ENCODE measurements at regions not wholly inside any gene's neighbourhood (a gene's known extent, or its start where the extent isn't known, plus 50 kb on each side); places are given as distances from the start of the nearest gene placed in this dataset.
"Not testable (repeated sequence)": the region's sequence is repeated elsewhere in the genome, so short reads cannot be mapped to it uniquely, and the experiment has no call there.

GRCh38 chrX:116756958-116757357 lies 294.2 kb upstream of the CT83 start:
- DNase-seq: no peak
- no peaks in the 10 kb centered on the region for H4K20me1 ChIP-seq (ENCODE audit: insufficient read depth, low read depth, low read length)

GRCh38 chrX:116749943-116750342 lies 287.2 kb upstream of the CT83 start:
- no peaks in the 10 kb centered on the region for H3K27me3 ChIP-seq (ENCODE audit: low read length)
- no peaks in the 10 kb centered on the region for H3K4me1 ChIP-seq (ENCODE audit: low read length)
- no peak overlapping the region for H3K4me2 ChIP-seq (ENCODE audit: low read depth, low read length, poor library complexity, severe bottlenecking)
- no peak overlapping the region for H3K4me3 ChIP-seq (ENCODE audit: low read length)
- no peak overlapping the region for H3K9ac ChIP-seq (ENCODE audit: low read length)
- DNase-seq: no peak
- no peaks in the 10 kb centered on the region for H4K20me1 ChIP-seq (ENCODE audit: insufficient read depth, low read depth, low read length)
- H3K79me2 ChIP-seq (ENCODE audit: low read length): no peaks in the 10 kb centered on the region
- H3K36me3 ChIP-seq (ENCODE audit: insufficient read depth, low read length): no peaks in the 10 kb centered on the region
- H3K9me2 ChIP-seq (replicated peaks; ENCODE audit: insufficient read depth, low read length): no peaks in the 10 kb centered on the region
- no peak overlapping the region for H2AFZ ChIP-seq (ENCODE audit: low read length)
- H3K9me3 ChIP-seq (ENCODE audit: low read length): no peaks in the 10 kb centered on the region
- no peak overlapping the region for H3K27ac ChIP-seq (ENCODE audit: low read length)

More at GRCh38 chrX:116756958-116757357, 294.2 kb upstream of the CT83 start:
- Histone ChIP-seq H3K27me3 (ENCODE audit: low read length) (no peaks in the 10 kb centered on the region), H3K9me3 (ENCODE audit: low read length) (no peaks in the 10 kb centered on the region; the same call in 1 of the 2 replicates), H3K9ac (ENCODE audit: low read length) (no peak overlapping the region), H3K9me2 (replicated peaks; ENCODE audit: insufficient read depth, low read length) (no peaks in the 10 kb centered on the region), H3K27ac (ENCODE audit: low read length) (no peak overlapping the region), H2AFZ (ENCODE audit: low read length) (no peak overlapping the region), H3K4me1 (ENCODE audit: low read length) (no peaks in the 10 kb centered on the region), H3K79me2 (ENCODE audit: low read length) (no peaks in the 10 kb centered on the region), H3K4me2 (ENCODE audit: low read depth, low read length, poor library complexity, severe bottlenecking) (no peak overlapping the region), H3K4me3 (ENCODE audit: low read length) (no peak overlapping the region), H3K36me3 (ENCODE audit: insufficient read depth, low read length) (no peaks in the 10 kb centered on the region)

- Histone ChIP-seq H3K79me2 (ENCODE audit: low read length) (no peaks in the 10 kb centered on the region), H3K27me3 (ENCODE audit: low read length) (no peaks in the 10 kb centered on the region), H3K4me3 (ENCODE audit: low read length) (no peak overlapping the region), H3K27ac (ENCODE audit: low read length) (no peak overlapping the region), H3K4me2 (ENCODE audit: low read depth, low read length, poor library complexity, severe bottlenecking) (no peak overlapping the region), H4K20me1 (ENCODE audit: insufficient read depth, low read depth, low read length) (no peaks in the 10 kb centered on the region), H3K9ac (ENCODE audit: low read length) (no peak overlapping the region), H3K9me2 (replicated peaks; ENCODE audit: insufficient read depth, low read length) (no peaks in the 10 kb centered on the region), H3K36me3 (ENCODE audit: insufficient read depth, low read length) (no peaks in the 10 kb centered on the region), H3K9me3 (ENCODE audit: low read length) (no peaks in the 10 kb centered on the region), H2AFZ (ENCODE audit: low read length) (no peak overlapping the region), H3K4me1 (ENCODE audit: low read length) (no peaks in the 10 kb centered on the region)
- DNase-seq: no peak
Observed at GRCh38 chrX:116732214-116732613, 269.4 kb upstream of the CT83 start.

- DNase-seq: no peak
- Histone ChIP-seq H3K9me2 (replicated peaks; ENCODE audit: insufficient read depth, low read length) (no peaks in the 10 kb centered on the region), H3K4me2 (ENCODE audit: low read depth, low read length, poor library complexity, severe bottlenecking) (no peak overlapping the region), H3K4me1 (ENCODE audit: low read length) (no peaks in the 10 kb centered on the region), H3K36me3 (ENCODE audit: insufficient read depth, low read length) (no peaks in the 10 kb centered on the region), H3K9me3 (ENCODE audit: low read length) (no peaks in the 10 kb centered on the region), H3K79me2 (ENCODE audit: low read length) (no peaks in the 10 kb centered on the region), H3K27ac (ENCODE audit: low read length) (no peak overlapping the region), H3K27me3 (ENCODE audit: low read length) (no peaks in the 10 kb centered on the region), H3K9ac (ENCODE audit: low read length) (no peak overlapping the region), H3K4me3 (ENCODE audit: low read length) (no peak overlapping the region), H2AFZ (ENCODE audit: low read length) (no peak overlapping the region), H4K20me1 (ENCODE audit: insufficient read depth, low read depth, low read length) (no peaks in the 10 kb centered on the region)
Observed at GRCh38 chrX:116726806-116727205, 264.0 kb upstream of the CT83 start.

GRCh38 chrX:116694046-116694445 lies 231.3 kb upstream of the CT83 start:
- H3K79me2 ChIP-seq (ENCODE audit: low read length): no peaks in the 10 kb centered on the region
- no peak overlapping the region for H3K27ac ChIP-seq (ENCODE audit: low read length)
- H4K20me1 ChIP-seq (ENCODE audit: insufficient read depth, low read depth, low read length): no peaks in the 10 kb centered on the region
- H3K9ac ChIP-seq (ENCODE audit: low read length): no peak overlapping the region
- H3K4me3 ChIP-seq (ENCODE audit: low read length): no peak overlapping the region
- no peak overlapping the region for H2AFZ ChIP-seq (ENCODE audit: low read length)
- H3K36me3 ChIP-seq (ENCODE audit: insufficient read depth, low read length): no peaks in the 10 kb centered on the region
- H3K27me3 ChIP-seq (ENCODE audit: low read length): no peaks in the 10 kb centered on the region
- no peak for DNase-seq
- no peak overlapping the region for H3K4me2 ChIP-seq (ENCODE audit: low read depth, low read length, poor library complexity, severe bottlenecking)
- no peaks in the 10 kb centered on the region for H3K4me1 ChIP-seq (ENCODE audit: low read length)
- H3K9me2 ChIP-seq (replicated peaks; ENCODE audit: insufficient read depth, low read length): no peaks in the 10 kb centered on the region
- no peaks in the 10 kb centered on the region for H3K9me3 ChIP-seq (ENCODE audit: low read length)

- H3K4me2 ChIP-seq (ENCODE audit: low read depth, low read length, poor library complexity, severe bottlenecking); DNase-seq; H3K4me3 ChIP-seq (ENCODE audit: low read length); H3K27me3 ChIP-seq (ENCODE audit: low read length); H3K4me1 ChIP-seq (ENCODE audit: low read length); H3K27ac ChIP-seq (ENCODE audit: low read length); H3K36me3 ChIP-seq (ENCODE audit: insufficient read depth, low read length); H2AFZ ChIP-seq (ENCODE audit: low read length); H3K9me2 ChIP-seq (replicated peaks; ENCODE audit: insufficient read depth, low read length); H4K20me1 ChIP-seq (ENCODE audit: insufficient read depth, low read depth, low read length); H3K9me3 ChIP-seq (ENCODE audit: low read length); H3K9ac ChIP-seq (ENCODE audit: low read length); H3K79me2 ChIP-seq (ENCODE audit: low read length): not testable (repeated sequence)
Observed at GRCh38 chrX:116679544-116679943, 216.8 kb upstream of the CT83 start.

- no peak overlapping the region for H2AFZ ChIP-seq (ENCODE audit: low read length)
Observed at GRCh38 chrX:116667346-116668134, 204.8 kb upstream of the CT83 start.

GRCh38 chrX:116657071-116657470 lies 194.3 kb upstream of the CT83 start:
- Histone ChIP-seq H3K36me3 (ENCODE audit: insufficient read depth, low read length) (no peaks in the 10 kb centered on the region), H3K9me2 (replicated peaks; ENCODE audit: insufficient read depth, low read length) (no peaks in the 10 kb centered on the region), H3K4me1 (ENCODE audit: low read length) (no peaks in the 10 kb centered on the region), H4K20me1 (ENCODE audit: insufficient read depth, low read depth, low read length) (no peaks in the 10 kb centered on the region), H3K4me3 (ENCODE audit: low read length) (no peak overlapping the region), H3K4me2 (ENCODE audit: low read depth, low read length, poor library complexity, severe bottlenecking) (no peak overlapping the region), H3K27me3 (ENCODE audit: low read length) (no peaks in the 10 kb centered on the region), H3K9me3 (ENCODE audit: low read length) (no peaks in the 10 kb centered on the region), H2AFZ (ENCODE audit: low read length) (no peak overlapping the region), H3K27ac (ENCODE audit: low read length) (no peak overlapping the region), H3K79me2 (ENCODE audit: low read length) (no peaks in the 10 kb centered on the region), H3K9ac (ENCODE audit: low read length) (no peak overlapping the region)
- no peak for DNase-seq

More at GRCh38 chrX:116667346-116668134, 204.8 kb upstream of the CT83 start:
- Histone ChIP-seq H3K4me3 (ENCODE audit: low read length) (no peak overlapping the region), H3K9me2 (replicated peaks; ENCODE audit: insufficient read depth, low read length) (no peaks in the 10 kb centered on the region), H3K9ac (ENCODE audit: low read length) (no peak overlapping the region), H3K36me3 (ENCODE audit: insufficient read depth, low read length) (no peaks in the 10 kb centered on the region), H3K27ac (ENCODE audit: low read length) (no peak overlapping the region), H3K4me2 (ENCODE audit: low read depth, low read length, poor library complexity, severe bottlenecking) (no peak overlapping the region), H3K9me3 (ENCODE audit: low read length) (no peaks in the 10 kb centered on the region), H3K79me2 (ENCODE audit: low read length) (no peaks in the 10 kb centered on the region), H3K4me1 (ENCODE audit: low read length) (no peaks in the 10 kb centered on the region), H4K20me1 (ENCODE audit: insufficient read depth, low read depth, low read length) (no peaks in the 10 kb centered on the region), H3K27me3 (ENCODE audit: low read length) (no peaks in the 10 kb centered on the region)
- DNase-seq: no peak

Data from Karpas-422 (cell line).